ENCODE measurements at regions not wholly inside any gene's neighbourhood (a gene's known extent, or its start where the extent isn't known, plus 50 kb on each side); places are given as distances from the start of the nearest gene placed in this dataset.

GRCh38 chr6:40796260-40797221, 209.4 kb upstream of the LRFN2 start:
- no peak for DNase-seq (ENCODE audit: low spot score)

- peak; percentile 69 for DNase-seq (ENCODE audit: low spot score)
These were observed 207.4 kb upstream of the LRFN2 start for GRCh38 chr6:40794586-40794985.

- no peak for DNase-seq (ENCODE audit: low spot score)
These were observed 205.0 kb upstream of the LRFN2 start for GRCh38 chr6:40792183-40792582.

- DNase-seq (ENCODE audit: low spot score): peak; percentile 81
These were observed 203.8 kb upstream of the LRFN2 start for GRCh38 chr6:40791004-40791403.

- peak; percentile 39 for DNase-seq (ENCODE audit: low spot score)
These were observed 201.8 kb upstream of the LRFN2 start for GRCh38 chr6:40788661-40789655.

- no peak for DNase-seq (ENCODE audit: low spot score)
These were observed 195.2 kb upstream of the LRFN2 start for GRCh38 chr6:40782355-40782754.

- no peak for DNase-seq (ENCODE audit: low spot score)
These were observed 193.5 kb upstream of the LRFN2 start for GRCh38 chr6:40780637-40781036.

GRCh38 chr6:40779409-40779808, 192.2 kb upstream of the LRFN2 start:
- peak; percentile 91 for DNase-seq (ENCODE audit: low spot score)

GRCh38 chr6:40778918-40779317, 191.8 kb upstream of the LRFN2 start:
- DNase-seq (ENCODE audit: low spot score): peak; percentile 25

GRCh38 chr6:40778196-40778595, 191.0 kb upstream of the LRFN2 start:
- peak; percentile 85 for DNase-seq (ENCODE audit: low spot score)

- DNase-seq (ENCODE audit: low spot score): no peak
These were observed 187.8 kb upstream of the LRFN2 start for GRCh38 chr6:40774932-40775331.

- no peak for DNase-seq (ENCODE audit: low spot score)
These were observed 183.6 kb upstream of the LRFN2 start for GRCh38 chr6:40770794-40771193.

GRCh38 chr6:40764726-40765125, 177.6 kb upstream of the LRFN2 start:
- no peak for DNase-seq (ENCODE audit: low spot score)

GRCh38 chr6:40762981-40763380, 175.8 kb upstream of the LRFN2 start:
- DNase-seq (ENCODE audit: low spot score): no peak

GRCh38 chr6:40760887-40761286, 173.7 kb upstream of the LRFN2 start:
- DNase-seq (ENCODE audit: low spot score): no peak

- DNase-seq (ENCODE audit: low spot score): no peak
These were observed 172.7 kb upstream of the LRFN2 start for GRCh38 chr6:40759838-40760237.

- no peak for DNase-seq (ENCODE audit: low spot score)
These were observed 172.1 kb upstream of the LRFN2 start for GRCh38 chr6:40759264-40759663.

- DNase-seq (ENCODE audit: low spot score): peak; percentile 32
These were observed 168.7 kb upstream of the LRFN2 start for GRCh38 chr6:40755749-40756452.

GRCh38 chr6:40755046-40755681, 168.0 kb upstream of the LRFN2 start:
- DNase-seq (ENCODE audit: low spot score): peak; percentile 59

- DNase-seq (ENCODE audit: low spot score): no peak
These were observed 167.4 kb upstream of the LRFN2 start for GRCh38 chr6:40754461-40755045.
